ENCODE measurements at regions not wholly inside any gene's neighbourhood (a gene's known extent, or its start where the extent isn't known, plus 50 kb on each side); places are given as distances from the start of the nearest gene placed in this dataset.
A peak's percentile ranks its signal among the peaks of the same experiment; 100 is the strongest.

- Histone ChIP-seq H3K4me1 (no peaks in the 10 kb centered on the region), H3K27me3 (peaks cover 0 to 2% (median 0%) of the 10 kb centered on the region in 7 donors), H3K27ac (no peak overlapping the region), H3K9me3 (no peaks in the 10 kb centered on the region), H3K4me3 (no peak overlapping the region), H3K36me3 (no peaks in the 10 kb centered on the region)
- TF ChIP-seq, protein P1, sequence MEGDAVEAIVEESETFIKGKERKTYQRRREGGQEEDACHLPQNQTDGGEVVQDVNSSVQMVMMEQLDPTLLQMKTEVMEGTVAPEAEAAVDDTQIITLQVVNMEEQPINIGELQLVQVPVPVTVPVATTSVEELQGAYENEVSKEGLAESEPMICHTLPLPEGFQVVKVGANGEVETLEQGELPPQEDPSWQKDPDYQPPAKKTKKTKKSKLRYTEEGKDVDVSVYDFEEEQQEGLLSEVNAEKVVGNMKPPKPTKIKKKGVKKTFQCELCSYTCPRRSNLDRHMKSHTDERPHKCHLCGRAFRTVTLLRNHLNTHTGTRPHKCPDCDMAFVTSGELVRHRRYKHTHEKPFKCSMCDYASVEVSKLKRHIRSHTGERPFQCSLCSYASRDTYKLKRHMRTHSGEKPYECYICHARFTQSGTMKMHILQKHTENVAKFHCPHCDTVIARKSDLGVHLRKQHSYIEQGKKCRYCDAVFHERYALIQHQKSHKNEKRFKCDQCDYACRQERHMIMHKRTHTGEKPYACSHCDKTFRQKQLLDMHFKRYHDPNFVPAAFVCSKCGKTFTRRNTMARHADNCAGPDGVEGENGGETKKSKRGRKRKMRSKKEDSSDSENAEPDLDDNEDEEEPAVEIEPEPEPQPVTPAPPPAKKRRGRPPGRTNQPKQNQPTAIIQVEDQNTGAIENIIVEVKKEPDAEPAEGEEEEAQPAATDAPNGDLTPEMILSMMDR (IDR thresholded peaks at IDR 0.05), result no peak
- no peak for DNase-seq
- 30 to 49% methylated on average over 3 of the region's 3 CpGs for WGBS, 2 donors
- intact Hi-C loops (cut with DNase I), result no loop called here
- ATAC-seq, result no peak
Observed at GRCh38 chr5:115050866-115051265, 118.8 kb downstream of the TRIM36 start.

DNA sequence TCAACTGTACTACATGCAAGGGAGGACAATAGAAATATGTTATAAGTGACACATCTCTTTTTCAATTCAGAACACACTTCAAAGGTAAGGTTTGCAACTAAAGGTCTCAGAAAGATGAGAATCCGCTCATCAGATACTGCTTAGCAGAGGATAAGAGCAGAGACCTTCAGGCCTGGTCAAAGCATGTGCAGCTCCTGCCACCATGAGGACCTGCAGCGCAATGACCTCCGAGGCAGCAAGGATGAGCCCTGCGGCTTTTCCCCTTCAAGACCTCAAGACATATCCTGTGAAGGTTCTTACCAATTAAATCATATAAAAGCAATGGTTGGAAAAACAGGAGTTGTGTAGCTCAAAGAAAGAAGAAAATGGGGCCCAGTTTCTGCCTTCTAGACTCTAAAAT, 135.8 kb downstream of the TRIM36 start:
- 55 to 58% methylated on average over 4 of the region's 4 CpGs for WGBS, 2 donors
- no peak overlapping the region for H3K27ac ChIP-seq
- no peak for DNase-seq
- H3K4me1 ChIP-seq, result no peaks in the 10 kb centered on the region
- TF ChIP-seq, protein P1 (IDR thresholded peaks at IDR 0.05), result peak in 1 of 9 donors; percentile 13
- ATAC-seq, result no peak
- intact Hi-C loops (cut with DNase I), result no loop called here
- peaks cover 0 to 32% (median 0%) of the 10 kb centered on the region in 11 donors for H3K9me3 ChIP-seq
- no peaks in the 10 kb centered on the region for H3K36me3 ChIP-seq
- peaks cover 0 to 6% (median 0%) of the 10 kb centered on the region in 7 donors for H3K27me3 ChIP-seq
- no peak overlapping the region for H3K4me3 ChIP-seq

- Histone ChIP-seq H3K27ac (no peak overlapping the region), H3K27me3 (peaks cover 0 to 11% (median 0%) of the 10 kb centered on the region in 7 donors), H3K4me1 (no peaks in the 10 kb centered on the region), H3K9me3 (peaks cover 0 to 7% (median 0%) of the 10 kb centered on the region in 11 donors), H3K36me3 (no peaks in the 10 kb centered on the region), H3K4me3 (no peak overlapping the region)
- intact Hi-C loops (cut with DNase I), result no loop called here
- TF ChIP-seq, protein P1 (IDR thresholded peaks at IDR 0.05), result no peak
- no peak for ATAC-seq
- DNase-seq, result no peak
- WGBS, 2 donors, result 51 to 57% methylated on average over 4 of the region's 4 CpGs
Observed at GRCh38 chr5:115028557-115028956, 141.2 kb downstream of the TRIM36 start.

DNA sequence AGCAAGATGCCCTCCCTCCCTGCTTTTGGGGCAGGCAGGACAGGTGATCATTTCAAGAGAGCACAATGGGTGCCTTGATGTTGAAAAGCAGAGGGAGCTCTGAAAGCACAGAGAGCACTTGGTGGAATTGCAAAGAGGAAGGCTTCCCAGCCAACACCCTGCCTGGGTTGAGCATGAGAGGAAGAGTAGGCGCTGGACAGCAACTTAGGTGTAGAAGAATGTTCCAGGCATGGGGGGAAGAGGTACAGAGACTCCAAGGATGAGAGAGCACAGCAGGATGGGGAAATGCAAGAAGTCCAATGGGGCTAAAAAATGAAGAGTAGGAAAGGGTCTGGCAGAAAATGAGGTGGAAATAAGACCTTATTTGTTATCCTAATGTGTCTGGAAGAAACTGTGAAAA, 144.8 kb downstream of the TRIM36 start:
- intact Hi-C loops (cut with DNase I), result no loop called here
- TF ChIP-seq, protein P1 (IDR thresholded peaks at IDR 0.05), result no peak
- DNase-seq (no peak), ATAC-seq (no peak)
- Histone ChIP-seq H3K4me3 (no peak overlapping the region), H3K4me1 (no peaks in the 10 kb centered on the region), H3K9me3 (no peaks in the 10 kb centered on the region), H3K27ac (no peak overlapping the region), H3K36me3 (no peaks in the 10 kb centered on the region), H3K27me3 (peaks cover 0 to 11% (median 0%) of the 10 kb centered on the region in 7 donors)
- 55 to 63% methylated on average over 1 of the region's 1 CpG for WGBS, 2 donors
